ENCODE measurements at regions not wholly inside any gene's neighbourhood (a gene's known extent, or its start where the extent isn't known, plus 50 kb on each side); places are given as distances from the start of the nearest gene placed in this dataset.

DNA sequence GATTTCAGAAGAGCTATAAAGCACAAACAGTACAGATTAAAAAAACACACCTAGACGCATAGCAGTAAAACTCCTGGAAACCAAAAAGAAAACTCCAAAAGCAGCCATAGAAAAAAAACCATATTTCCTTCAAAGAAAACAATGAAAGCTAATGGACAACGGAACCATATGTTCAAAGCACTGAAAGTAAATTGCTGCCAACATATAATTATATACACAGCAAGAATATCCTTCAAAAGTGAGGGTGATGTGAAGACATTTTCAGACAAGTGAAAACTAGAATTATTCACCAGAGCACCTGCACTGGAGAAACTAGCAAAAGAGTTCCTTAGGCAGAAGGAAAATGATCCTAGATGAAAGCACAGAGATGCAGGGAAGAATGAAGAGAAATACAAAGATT lies 58.2 kb upstream of the PCSK6 start (continued):
- TF ChIP-seq TOPORS (CRISPR knock-in tag; IDR thresholded peaks at IDR 0.05) (no peak), HMG20A (CRISPR knock-in tag; IDR thresholded peaks at IDR 0.05; ENCODE audit: borderline replicate concordance) (no peak)

- no peaks in the 10 kb centered on the region for H3K79me2 ChIP-seq (ENCODE audit: insufficient read depth, low read length)
- H3K4me2 ChIP-seq (ENCODE audit: low read depth, low read length): no peak overlapping the region
- in situ Hi-C loops (cut with HindIII; ENCODE audit: extremely low pct_ligation_motif_present, low pct_unique_long_range_greater_than_20kb) (no loop called here), intact Hi-C loops (cut with micrococcal nuclease; ENCODE audit: unreplicated experiment) (no loop called here)
- H3K27me3 ChIP-seq (ENCODE audit: control insufficient read depth in 1 of 2, insufficient read depth in 2 of 2, low read length in 2 of 2): peaks cover 0 to 2% of the 10 kb centered on the region in 2 experiments; a peak in 1 of 5 replicates
- POLR2A ChIA-PET: no interaction called here
- no peak overlapping the region for H2AFZ ChIP-seq (ENCODE audit: low read length)
- H3K4me3 ChIP-seq (replicated peaks in 1 of 3; ENCODE audit: insufficient read depth in 1 of 3, low read depth in 2 of 3, low read length in 3 of 3): no peak overlapping the region
- H3K27ac ChIP-seq (ENCODE audit: extremely low read length, insufficient read depth, low read length): no peak overlapping the region
- ATAC-seq (no peak), FAIRE-seq (no peak), DNase-seq (ENCODE audit: low spot score) (no peak)
- CTCF ChIA-PET (ENCODE audit: low intra/inter-chr PET ratio, low total read pairs): no interaction called here
- no TSS peak for BruUV-seq (replicated peaks)
- H3K9ac ChIP-seq (ENCODE audit: insufficient read depth, low read depth, low read length): no peak overlapping the region
- H4K20me1 ChIP-seq (ENCODE audit: insufficient read depth, low read length): no peaks in the 10 kb centered on the region
- 59% methylated on average over 12 of the region's 12 CpGs for WGBS (ENCODE audit: low lambda C conversion rate)
- H3K4me1 ChIP-seq (ENCODE audit: insufficient read depth, low read length): peaks cover 17% of the 10 kb centered on the region
- TF ChIP-seq, protein P1, sequence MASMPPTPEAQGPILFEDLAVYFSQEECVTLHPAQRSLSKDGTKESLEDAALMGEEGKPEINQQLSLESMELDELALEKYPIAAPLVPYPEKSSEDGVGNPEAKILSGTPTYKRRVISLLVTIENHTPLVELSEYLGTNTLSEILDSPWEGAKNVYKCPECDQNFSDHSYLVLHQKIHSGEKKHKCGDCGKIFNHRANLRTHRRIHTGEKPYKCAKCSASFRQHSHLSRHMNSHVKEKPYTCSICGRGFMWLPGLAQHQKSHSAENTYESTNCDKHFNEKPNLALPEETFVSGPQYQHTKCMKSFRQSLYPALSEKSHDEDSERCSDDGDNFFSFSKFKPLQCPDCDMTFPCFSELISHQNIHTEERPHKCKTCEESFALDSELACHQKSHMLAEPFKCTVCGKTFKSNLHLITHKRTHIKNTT (CRISPR knock-in tag; IDR thresholded peaks at IDR 0.05): no peak
- H3K9me3 ChIP-seq (ENCODE audit: low read length): no peaks in the 10 kb centered on the region
- H3K36me3 ChIP-seq (replicated peaks in 1 of 2; ENCODE audit: control insufficient read depth in 1 of 2, insufficient read depth in 2 of 2, low read length in 2 of 2): no peaks in the 10 kb centered on the region
Observed at GRCh38 chr15:101545548-101546505, 56.3 kb upstream of the PCSK6 start.

- ATAC-seq (no peak), DNase-seq (ENCODE audit: low spot score) (no peak), FAIRE-seq (no peak)
- intact Hi-C loops (cut with micrococcal nuclease; ENCODE audit: unreplicated experiment) (no loop called here), in situ Hi-C loops (cut with HindIII; ENCODE audit: extremely low pct_ligation_motif_present, low pct_unique_long_range_greater_than_20kb) (loop anchor here (5.0 kb wide), 2 partner anchors 33 to 98 kb away; no protein-coding TSS in a partner anchor)
- Histone ChIP-seq H3K4me3 (replicated peaks in 1 of 3; ENCODE audit: insufficient read depth in 1 of 3, low read depth in 2 of 3, low read length in 3 of 3) (no peak overlapping the region), H3K36me3 (replicated peaks in 1 of 2; ENCODE audit: control insufficient read depth in 1 of 2, insufficient read depth in 2 of 2, low read length in 2 of 2) (no peaks in the 10 kb centered on the region), H4K20me1 (ENCODE audit: insufficient read depth, low read length) (no peaks in the 10 kb centered on the region), H2AFZ (ENCODE audit: low read length) (no peak overlapping the region), H3K9ac (ENCODE audit: insufficient read depth, low read depth, low read length) (no peak overlapping the region), H3K4me1 (ENCODE audit: insufficient read depth, low read length) (peaks cover 29% of the 10 kb centered on the region), H3K27me3 (ENCODE audit: control insufficient read depth in 1 of 2, insufficient read depth in 2 of 2, low read length in 2 of 2) (peaks cover 0 to 1% of the 10 kb centered on the region in 2 experiments; a peak in 1 of 5 replicates), H3K4me2 (ENCODE audit: low read depth, low read length) (no peak overlapping the region), H3K79me2 (ENCODE audit: insufficient read depth, low read length) (no peaks in the 10 kb centered on the region), H3K27ac (ENCODE audit: extremely low read length, insufficient read depth, low read length) (no peak overlapping the region), H3K9me3 (ENCODE audit: low read length) (no peaks in the 10 kb centered on the region)
- no TSS peak for BruUV-seq (replicated peaks)
- 94% methylated on average over 2 of the region's 2 CpGs for WGBS (ENCODE audit: low lambda C conversion rate)
- TF ChIP-seq NFKBIZ (CRISPR knock-in tag; IDR thresholded peaks at IDR 0.05) (no peak), MAFG (CRISPR knock-in tag; IDR thresholded peaks at IDR 0.05) (no peak), HNRNPL (IDR thresholded peaks at IDR 0.05; ENCODE audit: low read depth, low read length) (no peak), ZSCAN12 (CRISPR knock-in tag; IDR thresholded peaks at IDR 0.05) (no peak)
- TF ChIP-seq, protein P2, sequence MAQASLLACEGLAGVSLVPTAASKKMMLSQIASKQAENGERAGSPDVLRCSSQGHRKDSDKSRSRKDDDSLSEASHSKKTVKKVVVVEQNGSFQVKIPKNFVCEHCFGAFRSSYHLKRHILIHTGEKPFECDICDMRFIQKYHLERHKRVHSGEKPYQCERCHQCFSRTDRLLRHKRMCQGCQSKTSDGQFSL (CRISPR knock-in tag; IDR thresholded peaks at IDR 0.05): no peak
- ChIA-PET CTCF (ENCODE audit: low intra/inter-chr PET ratio, low total read pairs) (no interaction called here), POLR2A (interaction anchor here (1.1 kb wide), 1 partner anchor 16 kb away, joined by 3 read pairs; no protein-coding TSS in a partner anchor)
Observed at GRCh38 chr15:101544613-101544945, 55.1 kb upstream of the PCSK6 start.
